ENCODE measurements at regions not wholly inside any gene's neighbourhood (a gene's known extent, or its start where the extent isn't known, plus 50 kb on each side); places are given as distances from the start of the nearest gene placed in this dataset.

DNA sequence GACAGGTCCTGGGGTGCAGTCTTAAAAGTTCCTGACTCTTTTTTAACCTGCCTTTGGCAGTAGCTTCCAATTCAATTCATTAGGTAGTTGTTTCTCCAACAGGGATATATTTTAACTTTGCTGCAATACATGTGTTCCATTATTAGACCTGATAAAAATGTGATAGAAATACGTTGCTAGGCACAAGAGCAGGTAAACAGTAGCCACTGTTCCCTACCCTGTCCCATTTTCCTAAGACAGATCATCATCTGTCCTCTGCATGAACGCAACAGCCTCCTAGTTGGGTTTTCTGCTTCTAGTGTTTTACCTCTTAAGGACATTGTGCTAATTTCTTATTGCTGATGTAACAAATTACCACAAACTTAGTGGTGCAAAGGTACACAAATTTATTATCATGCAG, 156.8 kb downstream of the SNAPC1 start:
- Histone ChIP-seq H3K9ac (ENCODE audit: low read depth, low read length, poor library complexity) (no peak overlapping the region), H3K36me3 (replicated peaks in 1 of 2; ENCODE audit: control insufficient read depth in 2 of 2, insufficient read depth in 2 of 2, low read length in 2 of 2) (no peaks in the 10 kb centered on the region), H2BK12ac (ENCODE audit: low read length) (no peak overlapping the region), H3K4me1 (ENCODE audit: control insufficient read depth in 2 of 2, insufficient read depth in 1 of 2, low read depth in 1 of 2, low read length in 2 of 2) (no peaks in the 10 kb centered on the region), H2AK5ac (ENCODE audit: low read depth, low read length) (no peak overlapping the region), H3K4me3 (ENCODE audit: low read length in 2 of 2) (no peak overlapping the region), H3K4ac (ENCODE audit: low read length) (no peak overlapping the region), H4K8ac (ENCODE audit: low read depth, low read length) (no peak overlapping the region), H3K23ac (ENCODE audit: low read depth, low read length, poor library complexity) (no peak overlapping the region), H2AFZ (ENCODE audit: low read length) (no peak overlapping the region), H3K18ac (ENCODE audit: low read length) (no peak overlapping the region), H3K14ac (ENCODE audit: low read length) (no peak overlapping the region), H3K4me2 (ENCODE audit: insufficient read depth, low read length, poor library complexity, severe bottlenecking) (no peak overlapping the region), H2BK5ac (ENCODE audit: low read length) (no peak overlapping the region), H3K27me3 (ENCODE audit: control insufficient read depth in 3 of 3, insufficient read depth in 3 of 3, low read depth in 1 of 3, low read length in 3 of 3) (no peaks in the 10 kb centered on the region), H2BK120ac (ENCODE audit: low read depth, low read length) (no peak overlapping the region), H3K9me3 (replicated peaks in 1 of 2; ENCODE audit: control insufficient read depth in 2 of 2, insufficient read depth in 1 of 2, low read depth in 1 of 2, low read length in 2 of 2) (no peaks in the 10 kb centered on the region), H3K27ac (replicated peaks; ENCODE audit: low read length) (no peak overlapping the region), H2BK15ac (ENCODE audit: low read length) (no peak overlapping the region), H4K91ac (ENCODE audit: low read depth, low read length, poor library complexity) (no peak overlapping the region), H3K79me1 (ENCODE audit: low read depth, low read length) (no peaks in the 10 kb centered on the region)
- no peak for DNase-seq (ENCODE audit: low spot score)
- no CpG with 5 or more reads among the region's 2 CpGs for WGBS, 2 donors (ENCODE audit: extremely low coverage in 2 of 2, insufficient read length in 2 of 2, insufficient replicate concordance in 1 of 2)

- WGBS, 2 donors (ENCODE audit: extremely low coverage in 2 of 2, insufficient read length in 2 of 2, insufficient replicate concordance in 1 of 2): no CpG with 5 or more reads among the region's 4 CpGs
- Histone ChIP-seq H2BK120ac (ENCODE audit: low read depth, low read length) (no peak overlapping the region), H3K79me1 (ENCODE audit: low read depth, low read length) (no peaks in the 10 kb centered on the region)
Measured at GRCh38 chr14:61923348-61923747, 161.1 kb downstream of the SNAPC1 start.

GRCh38 chr14:61925043-61925442, 162.8 kb downstream of the SNAPC1 start:
- no peak overlapping the region for H3K27ac ChIP-seq (replicated peaks; ENCODE audit: low read length)
- H3K27me3 ChIP-seq (ENCODE audit: control insufficient read depth in 3 of 3, insufficient read depth in 3 of 3, low read depth in 1 of 3, low read length in 3 of 3): peaks cover 0 to 3% (median 0%) of the 10 kb centered on the region in 3 experiments
- WGBS, 2 donors (ENCODE audit: extremely low coverage in 2 of 2, insufficient read length in 2 of 2, insufficient replicate concordance in 1 of 2): no CpG with 5 or more reads among the region's 5 CpGs
- H3K23ac ChIP-seq (ENCODE audit: low read depth, low read length, poor library complexity): no peak overlapping the region
- no peak overlapping the region for H2AK5ac ChIP-seq (ENCODE audit: low read depth, low read length)
- no peak for DNase-seq (ENCODE audit: low spot score)
- H3K36me3 ChIP-seq (replicated peaks in 1 of 2; ENCODE audit: control insufficient read depth in 2 of 2, insufficient read depth in 2 of 2, low read length in 2 of 2): no peaks in the 10 kb centered on the region
- H3K4ac ChIP-seq (ENCODE audit: low read length): no peak overlapping the region
- H3K4me3 ChIP-seq (ENCODE audit: low read length in 2 of 2): no peak overlapping the region
- no peak overlapping the region for H3K14ac ChIP-seq (ENCODE audit: low read length)
- no peak overlapping the region for H4K91ac ChIP-seq (ENCODE audit: low read depth, low read length, poor library complexity)
- no peak overlapping the region for H4K8ac ChIP-seq (ENCODE audit: low read depth, low read length)
- no peak overlapping the region for H2BK5ac ChIP-seq (ENCODE audit: low read length)
- no peaks in the 10 kb centered on the region for H3K79me1 ChIP-seq (ENCODE audit: low read depth, low read length)
- no peak overlapping the region for H2BK12ac ChIP-seq (ENCODE audit: low read length)
- H3K4me2 ChIP-seq (ENCODE audit: insufficient read depth, low read length, poor library complexity, severe bottlenecking): no peak overlapping the region
- no peaks in the 10 kb centered on the region for H3K9me3 ChIP-seq (replicated peaks in 1 of 2; ENCODE audit: control insufficient read depth in 2 of 2, insufficient read depth in 1 of 2, low read depth in 1 of 2, low read length in 2 of 2)
- H3K18ac ChIP-seq (ENCODE audit: low read length): no peak overlapping the region
- H3K9ac ChIP-seq (ENCODE audit: low read depth, low read length, poor library complexity): no peak overlapping the region
- H2AFZ ChIP-seq (ENCODE audit: low read length): no peak overlapping the region
- peaks cover 0 to 3% of the 10 kb centered on the region in 2 donors for H3K4me1 ChIP-seq (ENCODE audit: control insufficient read depth in 2 of 2, insufficient read depth in 1 of 2, low read depth in 1 of 2, low read length in 2 of 2)
- H2BK15ac ChIP-seq (ENCODE audit: low read length): no peak overlapping the region
- H2BK120ac ChIP-seq (ENCODE audit: low read depth, low read length): no peak overlapping the region

More at GRCh38 chr14:61923348-61923747, 161.1 kb downstream of the SNAPC1 start:
- Histone ChIP-seq H3K4ac (ENCODE audit: low read length) (no peak overlapping the region), H3K4me2 (ENCODE audit: insufficient read depth, low read length, poor library complexity, severe bottlenecking) (no peak overlapping the region), H3K9ac (ENCODE audit: low read depth, low read length, poor library complexity) (no peak overlapping the region), H2BK5ac (ENCODE audit: low read length) (no peak overlapping the region), H4K8ac (ENCODE audit: low read depth, low read length) (no peak overlapping the region), H3K4me3 (ENCODE audit: low read length in 2 of 2) (no peak overlapping the region), H3K18ac (ENCODE audit: low read length) (no peak overlapping the region), H2BK15ac (ENCODE audit: low read length) (no peak overlapping the region), H3K36me3 (replicated peaks in 1 of 2; ENCODE audit: control insufficient read depth in 2 of 2, insufficient read depth in 2 of 2, low read length in 2 of 2) (no peaks in the 10 kb centered on the region), H2AK5ac (ENCODE audit: low read depth, low read length) (no peak overlapping the region), H3K27me3 (ENCODE audit: control insufficient read depth in 3 of 3, insufficient read depth in 3 of 3, low read depth in 1 of 3, low read length in 3 of 3) (no peaks in the 10 kb centered on the region), H3K14ac (ENCODE audit: low read length) (no peak overlapping the region), H3K27ac (replicated peaks; ENCODE audit: low read length) (no peak overlapping the region), H2AFZ (ENCODE audit: low read length) (no peak overlapping the region), H4K91ac (ENCODE audit: low read depth, low read length, poor library complexity) (no peak overlapping the region), H3K23ac (ENCODE audit: low read depth, low read length, poor library complexity) (no peak overlapping the region), H3K4me1 (ENCODE audit: control insufficient read depth in 2 of 2, insufficient read depth in 1 of 2, low read depth in 1 of 2, low read length in 2 of 2) (peaks cover 0 to 3% of the 10 kb centered on the region in 2 donors), H2BK12ac (ENCODE audit: low read length) (no peak overlapping the region), H3K9me3 (replicated peaks in 1 of 2; ENCODE audit: control insufficient read depth in 2 of 2, insufficient read depth in 1 of 2, low read depth in 1 of 2, low read length in 2 of 2) (no peaks in the 10 kb centered on the region)
- DNase-seq (ENCODE audit: low spot score): no peak

- H2AK5ac ChIP-seq (ENCODE audit: low read depth, low read length): no peak overlapping the region
- H3K79me1 ChIP-seq (ENCODE audit: low read depth, low read length): no peaks in the 10 kb centered on the region
- no peaks in the 10 kb centered on the region for H3K9me3 ChIP-seq (replicated peaks in 1 of 2; ENCODE audit: control insufficient read depth in 2 of 2, insufficient read depth in 1 of 2, low read depth in 1 of 2, low read length in 2 of 2)
- no peak overlapping the region for H3K9ac ChIP-seq (ENCODE audit: low read depth, low read length, poor library complexity)
- no CpG with 5 or more reads among the region's 1 CpG for WGBS, 2 donors (ENCODE audit: extremely low coverage in 2 of 2, insufficient read length in 2 of 2, insufficient replicate concordance in 1 of 2)
- no peak overlapping the region for H2BK5ac ChIP-seq (ENCODE audit: low read length)
- no peak overlapping the region for H4K8ac ChIP-seq (ENCODE audit: low read depth, low read length)
- no peak overlapping the region for H2AFZ ChIP-seq (ENCODE audit: low read length)
- H3K18ac ChIP-seq (ENCODE audit: low read length): no peak overlapping the region
- H3K14ac ChIP-seq (ENCODE audit: low read length): no peak overlapping the region
- no peak overlapping the region for H3K4me2 ChIP-seq (ENCODE audit: insufficient read depth, low read length, poor library complexity, severe bottlenecking)
- no peak overlapping the region for H3K4me3 ChIP-seq (ENCODE audit: low read length in 2 of 2)
- peaks cover 0 to 3% (median 0%) of the 10 kb centered on the region in 3 experiments for H3K27me3 ChIP-seq (ENCODE audit: control insufficient read depth in 3 of 3, insufficient read depth in 3 of 3, low read depth in 1 of 3, low read length in 3 of 3)
- no peak overlapping the region for H3K23ac ChIP-seq (ENCODE audit: low read depth, low read length, poor library complexity)
- peaks cover 0 to 3% of the 10 kb centered on the region in 2 donors for H3K4me1 ChIP-seq (ENCODE audit: control insufficient read depth in 2 of 2, insufficient read depth in 1 of 2, low read depth in 1 of 2, low read length in 2 of 2)
- no peak overlapping the region for H3K4ac ChIP-seq (ENCODE audit: low read length)
- H2BK120ac ChIP-seq (ENCODE audit: low read depth, low read length): no peak overlapping the region
- no peak overlapping the region for H2BK15ac ChIP-seq (ENCODE audit: low read length)
- H4K91ac ChIP-seq (ENCODE audit: low read depth, low read length, poor library complexity): no peak overlapping the region
- no peak for DNase-seq (ENCODE audit: low spot score)
- H3K36me3 ChIP-seq (replicated peaks in 1 of 2; ENCODE audit: control insufficient read depth in 2 of 2, insufficient read depth in 2 of 2, low read length in 2 of 2): no peaks in the 10 kb centered on the region
- no peak overlapping the region for H2BK12ac ChIP-seq (ENCODE audit: low read length)
- H3K27ac ChIP-seq (replicated peaks; ENCODE audit: low read length): no peak overlapping the region
Measured at GRCh38 chr14:61925732-61926435, 163.7 kb downstream of the SNAPC1 start.
